Keratinocyte (primary cell): ENCODE measurements at regions not wholly inside any gene's neighbourhood (a gene's known extent, or its start where the extent isn't known, plus 50 kb on each side); places are given as distances from the start of the nearest gene placed in this dataset.

Experiments used
- DNase-seq: peaks from one replicate; pipeline ENCODE4 v3.0.0-alpha.2; 2011; ENCODE audit warnings: low read depth, missing footprints, low spot score
- FAIRE-seq: peaks from 2 replicates; lab custom pipeline; 2011; peaks lifted over from hg19 to GRCh38; lab: Jason Lieb, UNC
- H2AFZ ChIP-seq: 2 replicates; pipeline ENCODE4 v1.6.0; 2012; ENCODE audit warnings: low read length, control low read depth, inconsistent platforms; ENCODE audit not compliant: control insufficient read depth
- H3K27ac ChIP-seq: 2 replicates; pipeline ENCODE4 v1.5.1; 2011; ENCODE audit warnings: low read length; ENCODE audit not compliant: control insufficient read depth, insufficient read depth
- H3K27me3 ChIP-seq: 3 replicates; pipeline ENCODE4 v1.6.0; 2011; ENCODE audit warnings: low read length; ENCODE audit not compliant: control insufficient read depth, insufficient read depth; ENCODE audit errors: extremely low read depth
- H3K36me3 ChIP-seq, 2 experiments: 2 replicates in 1 of 2; 3 replicates in 1 of 2; pipeline ENCODE4 v1.5.1; 2011; ENCODE audit warnings: low read length in 2 of 2, mild to moderate bottlenecking in 1 of 2; ENCODE audit not compliant: control insufficient read depth in 2 of 2, insufficient read depth in 2 of 2; ENCODE audit errors: extremely low read depth in 1 of 2
- H3K4me1 ChIP-seq: 3 replicates; pipeline ENCODE4 v1.5.1; 2011; ENCODE audit warnings: low read length; ENCODE audit not compliant: control insufficient read depth, insufficient read depth; ENCODE audit errors: extremely low read depth
- H3K4me2 ChIP-seq: 3 replicates; pipeline ENCODE4 v1.6.0; 2011; ENCODE audit warnings: low read depth, low read length; ENCODE audit not compliant: control insufficient read depth, insufficient read depth; ENCODE audit errors: extremely low read depth
- H3K4me3 ChIP-seq, 3 experiments: fragments of 200-600 bp in 1 of 3; sonication (generic) in 1 of 3; 2 replicates in 2 of 3; 3 replicates in 1 of 3; pipeline ENCODE4 v1.5.1; 2011 to 2016; ENCODE audit warnings: low read length in 3 of 3, mild to moderate bottlenecking in 3 of 3, control low read depth in 2 of 3, inconsistent platforms in 1 of 3, low read depth in 1 of 3, mixed read lengths in 1 of 3, mixed run types in 1 of 3, moderate library complexity in 1 of 3; ENCODE audit not compliant: control insufficient read depth in 2 of 3, insufficient read depth in 2 of 3; ENCODE audit errors: extremely low read depth in 1 of 3
- H3K79me2 ChIP-seq: 2 replicates; pipeline ENCODE4 v1.6.0; 2012; ENCODE audit warnings: low read length; ENCODE audit not compliant: control insufficient read depth, insufficient read depth
- H3K9ac ChIP-seq: 3 replicates; pipeline ENCODE4 v1.6.0; 2011; ENCODE audit warnings: low read length; ENCODE audit not compliant: control insufficient read depth, insufficient read depth; ENCODE audit errors: extremely low read depth
- H3K9me1 ChIP-seq: 3 replicates; pipeline ENCODE4 v1.6.0; 2011; ENCODE audit warnings: low read length; ENCODE audit not compliant: control insufficient read depth, insufficient read depth; ENCODE audit errors: extremely low read depth
- H3K9me3 ChIP-seq: 2 replicates; pipeline ENCODE4 v1.5.1; 2012; ENCODE audit warnings: low read depth, low read length; ENCODE audit not compliant: control insufficient read depth
- H4K20me1 ChIP-seq: 3 replicates; pipeline ENCODE4 v1.6.0; 2011; ENCODE audit warnings: low read length; ENCODE audit not compliant: control insufficient read depth, insufficient read depth; ENCODE audit errors: extremely low read depth
- CTCF ChIP-seq, 3 experiments: IDR thresholded peaks in 1 of 3; conservative IDR thresholded peaks in 1 of 3; optimal IDR thresholded peaks in 1 of 3; 2 replicates in 2 of 3; 3 replicates in 1 of 3; pipeline versions ENCODE3 to v1.5.1; 2011; ENCODE audit warnings: low read length in 3 of 3, mild to moderate bottlenecking in 3 of 3, moderate library complexity in 2 of 3, control low read depth in 1 of 3, inconsistent platforms in 1 of 3; ENCODE audit not compliant: insufficient read depth in 2 of 3; ENCODE audit errors: extremely low read depth in 1 of 3
- EZH2 ChIP-seq: IDR thresholded peaks from one replicate; pipeline ENCODE4 v1.6.1; 2012; ENCODE audit warnings: inconsistent platforms, mild to moderate bottlenecking, low read length, moderate library complexity
- dilution Hi-C: fragments of 300-500 bp; cut with MboI; formaldehyde crosslinking; loops from one replicate; pipeline ENCODE4 v1.7.0; 2020; ENCODE audit warnings: low sequenced_read_pairs; ENCODE audit not compliant: extremely low pct_ligation_motif_present

DNA sequence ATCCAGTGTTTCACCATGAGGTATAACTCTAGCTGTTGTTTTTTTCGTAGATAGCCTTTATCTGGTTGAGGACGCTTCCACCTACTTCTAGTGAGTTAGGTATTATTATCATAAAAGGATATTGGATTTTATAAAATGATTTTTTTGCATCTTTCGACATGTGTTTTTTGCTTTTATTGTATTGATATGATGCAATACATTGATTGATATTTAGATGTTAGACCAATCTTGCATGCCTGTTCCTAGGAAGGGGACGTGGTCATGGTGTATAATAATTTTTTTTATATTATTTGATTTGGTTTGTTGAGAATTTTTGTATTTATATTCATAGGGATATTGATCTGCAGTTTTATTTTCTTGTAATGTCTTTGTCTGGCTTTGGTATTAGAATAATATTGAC is 193.3 kb downstream of the HS3ST3B1 start:
- H4K20me1 ChIP-seq: no peaks in the 10 kb centered on the region
- TF ChIP-seq EZH2 (no peak), CTCF (optimal IDR thresholded peaks at IDR 0.05 in 1 of 3, IDR thresholded peaks at IDR 0.05 in 1 of 3, conservative IDR thresholded peaks at IDR 0.05 in 1 of 3; ENCODE audit: extremely low read depth in 1 of 3, insufficient read depth in 2 of 3, low read length in 3 of 3) (no peak)
- H3K36me3 ChIP-seq: no peaks in the 10 kb centered on the region
- no peaks in the 10 kb centered on the region for H3K27me3 ChIP-seq
- H3K4me1 ChIP-seq: no peaks in the 10 kb centered on the region
- no peak overlapping the region for H3K4me3 ChIP-seq
- no peak overlapping the region for H2AFZ ChIP-seq
- FAIRE-seq (no peak), DNase-seq (no peak)
- dilution Hi-C loops: no loop called here
- no peak overlapping the region for H3K27ac ChIP-seq
- no peaks in the 10 kb centered on the region for H3K9me1 ChIP-seq
- no peak overlapping the region for H3K4me2 ChIP-seq
- no peak overlapping the region for H3K9ac ChIP-seq
- no peaks in the 10 kb centered on the region for H3K79me2 ChIP-seq
- no peaks in the 10 kb centered on the region for H3K9me3 ChIP-seq

DNA sequence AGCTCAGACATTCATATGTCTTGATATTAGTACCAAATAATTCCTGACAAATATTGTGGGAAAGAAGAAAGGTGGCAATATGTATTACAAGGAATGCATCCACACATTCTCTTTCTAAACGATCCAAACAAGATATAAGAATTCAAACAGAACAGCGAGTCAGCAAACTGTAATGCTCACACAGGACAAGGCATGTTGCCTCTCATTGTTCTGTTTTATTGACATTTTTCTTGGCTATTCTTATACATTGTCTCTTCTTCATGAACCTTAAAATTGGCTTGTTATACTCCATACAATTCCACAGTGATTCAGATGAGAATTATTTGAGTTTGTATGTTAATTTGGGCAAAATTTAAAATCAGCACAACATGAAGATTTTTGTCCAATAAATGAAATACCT is 189.1 kb downstream of the HS3ST3B1 start:
- Histone ChIP-seq H3K4me2 (no peak overlapping the region), H3K9me3 (no peaks in the 10 kb centered on the region), H4K20me1 (no peaks in the 10 kb centered on the region), H3K36me3 (no peaks in the 10 kb centered on the region), H3K27ac (no peak overlapping the region), H3K27me3 (no peaks in the 10 kb centered on the region), H3K9me1 (no peaks in the 10 kb centered on the region), H3K4me1 (no peaks in the 10 kb centered on the region), H3K4me3 (no peak overlapping the region), H3K9ac (no peak overlapping the region), H2AFZ (no peak overlapping the region), H3K79me2 (no peaks in the 10 kb centered on the region)
- DNase-seq: no peak
- TF ChIP-seq EZH2 (no peak), CTCF (optimal IDR thresholded peaks at IDR 0.05 in 1 of 3, IDR thresholded peaks at IDR 0.05 in 1 of 3, conservative IDR thresholded peaks at IDR 0.05 in 1 of 3; ENCODE audit: extremely low read depth in 1 of 3, insufficient read depth in 2 of 3, low read length in 3 of 3) (no peak)
- dilution Hi-C loops: no loop called here
- FAIRE-seq: peak; percentile 26
